Thoracic aorta (tissue), 2 donors: ENCODE measurements at regions not wholly inside any gene's neighbourhood (a gene's known extent, or its start where the extent isn't known, plus 50 kb on each side); places are given as distances from the start of the nearest gene placed in this dataset.

ENCODE experiments used
- ATAC-seq: fragments of 150-250 bp; one replicate; pipeline ENCODE4 v1.8.0; 2017; ENCODE audit warnings: low read depth; ENCODE audit not compliant: insufficient number of reproducible peaks, low FRiP score
- DNase-seq: peaks from one replicate; pipeline ENCODE4 v3.0.0-alpha.2; 2020; ENCODE audit warnings: low spot score
- H3K27ac ChIP-seq, 2 donors: fragments of 200-600 bp; sonication (generic); 1 replicate in 1 of 2; 2 replicates in 1 of 2; pipeline ENCODE4 v1.5.1; 2016; ENCODE audit warnings: mild to moderate bottlenecking in 2 of 2, moderate library complexity in 2 of 2
- H3K27me3 ChIP-seq: fragments of 200-600 bp; sonication (generic); replicated peaks from 2 replicates; pipeline ENCODE4 v1.6.0; 2016; ENCODE audit warnings: mild to moderate bottlenecking; ENCODE audit not compliant: insufficient read depth
- H3K36me3 ChIP-seq: fragments of 200-600 bp; sonication (generic); one replicate; pipeline ENCODE4 v1.5.1; 2016
- H3K4me1 ChIP-seq, 2 donors: fragments of 200-600 bp; sonication (generic); 1 replicate in 1 of 2; 2 replicates in 1 of 2; pipeline versions ENCODE4 v1.5.1 to v1.6.0; 2016; ENCODE audit warnings: low read depth in 2 of 2, mild to moderate bottlenecking in 1 of 2; ENCODE audit not compliant: control insufficient read depth in 1 of 2
- H3K4me3 ChIP-seq: fragments of 200-600 bp; sonication (generic); 2 replicates; pipeline ENCODE4 v1.5.1; 2016; ENCODE audit warnings: mild to moderate bottlenecking
- H3K9me3 ChIP-seq: fragments of 200-600 bp; sonication (generic); 2 replicates; pipeline ENCODE4 v1.5.1; 2016
- TF ChIP-seq, protein P1 (sequence below): fragments of 200-600 bp; sonication (generic); IDR thresholded peaks from one replicate; pipeline ENCODE4 v1.5.1; 2019; ENCODE audit warnings: antibody characterized with exemption

- Histone ChIP-seq H3K27ac (no peak overlapping the region), H3K27me3 (no peaks in the 10 kb centered on the region), H3K9me3 (no peaks in the 10 kb centered on the region), H3K36me3 (no peaks in the 10 kb centered on the region), H3K4me3 (no peak overlapping the region), H3K4me1 (no peaks in the 10 kb centered on the region)
- TF ChIP-seq, protein P1, sequence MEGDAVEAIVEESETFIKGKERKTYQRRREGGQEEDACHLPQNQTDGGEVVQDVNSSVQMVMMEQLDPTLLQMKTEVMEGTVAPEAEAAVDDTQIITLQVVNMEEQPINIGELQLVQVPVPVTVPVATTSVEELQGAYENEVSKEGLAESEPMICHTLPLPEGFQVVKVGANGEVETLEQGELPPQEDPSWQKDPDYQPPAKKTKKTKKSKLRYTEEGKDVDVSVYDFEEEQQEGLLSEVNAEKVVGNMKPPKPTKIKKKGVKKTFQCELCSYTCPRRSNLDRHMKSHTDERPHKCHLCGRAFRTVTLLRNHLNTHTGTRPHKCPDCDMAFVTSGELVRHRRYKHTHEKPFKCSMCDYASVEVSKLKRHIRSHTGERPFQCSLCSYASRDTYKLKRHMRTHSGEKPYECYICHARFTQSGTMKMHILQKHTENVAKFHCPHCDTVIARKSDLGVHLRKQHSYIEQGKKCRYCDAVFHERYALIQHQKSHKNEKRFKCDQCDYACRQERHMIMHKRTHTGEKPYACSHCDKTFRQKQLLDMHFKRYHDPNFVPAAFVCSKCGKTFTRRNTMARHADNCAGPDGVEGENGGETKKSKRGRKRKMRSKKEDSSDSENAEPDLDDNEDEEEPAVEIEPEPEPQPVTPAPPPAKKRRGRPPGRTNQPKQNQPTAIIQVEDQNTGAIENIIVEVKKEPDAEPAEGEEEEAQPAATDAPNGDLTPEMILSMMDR = no peak
- no peak for ATAC-seq
- DNase-seq = no peak
These were observed 77.2 kb upstream of the ARHGEF7 start for GRCh38 chr13:111037927-111038326.

GRCh38 chr13:111036665-111037064 is 78.4 kb upstream of the ARHGEF7 start:
- Histone ChIP-seq H3K27ac (no peak overlapping the region), H3K36me3 (no peaks in the 10 kb centered on the region), H3K27me3 (no peaks in the 10 kb centered on the region), H3K4me3 (no peak overlapping the region), H3K4me1 (no peaks in the 10 kb centered on the region), H3K9me3 (no peaks in the 10 kb centered on the region)
- DNase-seq (no peak), ATAC-seq (no peak)
- TF ChIP-seq, protein P1 = no peak

DNA sequence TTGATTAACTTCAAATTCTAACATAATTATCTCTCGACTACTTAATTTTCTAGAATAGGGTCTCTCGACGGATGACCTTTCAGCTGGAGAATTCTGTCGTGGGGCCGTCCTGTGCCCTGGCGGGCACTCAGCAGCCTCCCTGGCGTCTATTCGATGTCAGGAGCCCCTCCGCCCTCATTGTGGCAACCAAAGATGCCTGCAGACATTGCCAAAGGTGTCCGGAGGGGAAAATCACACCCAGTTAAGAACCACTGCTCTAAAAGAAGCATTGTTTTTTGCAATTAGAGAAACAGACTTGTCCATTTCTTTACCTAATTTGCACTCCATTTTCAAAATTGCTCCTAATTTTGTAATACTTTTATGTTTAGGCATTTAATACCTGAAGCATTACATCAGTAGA is 79.2 kb upstream of the ARHGEF7 start:
- Histone ChIP-seq H3K9me3 (no peaks in the 10 kb centered on the region), H3K27ac (no peak overlapping the region), H3K4me1 (no peaks in the 10 kb centered on the region), H3K27me3 (no peaks in the 10 kb centered on the region), H3K4me3 (no peak overlapping the region), H3K36me3 (no peaks in the 10 kb centered on the region)
- TF ChIP-seq, protein P1 = no peak
- no peak for ATAC-seq
- DNase-seq = no peak

DNA sequence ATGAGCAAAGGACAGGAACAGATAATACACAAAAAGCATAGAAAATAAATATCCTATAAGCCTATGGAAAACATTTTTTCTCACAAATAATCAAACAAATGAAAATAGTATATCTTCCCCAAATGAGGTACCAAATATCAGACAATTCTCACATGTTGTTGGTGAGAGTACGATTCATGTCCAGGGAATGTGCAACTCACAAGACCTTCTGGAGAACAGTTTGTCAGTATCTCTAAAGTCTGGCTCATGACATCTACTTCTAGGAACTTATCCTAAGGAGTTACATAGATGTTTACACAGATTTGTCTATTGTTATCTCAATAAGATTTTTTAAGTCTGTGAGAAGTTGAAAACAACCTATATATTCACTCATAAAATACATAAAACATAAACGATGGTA is 80.3 kb upstream of the ARHGEF7 start:
- H3K27me3 ChIP-seq = no peaks in the 10 kb centered on the region
- TF ChIP-seq, protein P1 = no peak
- H3K36me3 ChIP-seq = no peaks in the 10 kb centered on the region
- DNase-seq (no peak), ATAC-seq (no peak)
- no peaks in the 10 kb centered on the region for H3K9me3 ChIP-seq
- H3K4me1 ChIP-seq = no peaks in the 10 kb centered on the region
- H3K27ac ChIP-seq = no peak overlapping the region
- no peak overlapping the region for H3K4me3 ChIP-seq

- no peak overlapping the region for H3K4me3 ChIP-seq
- DNase-seq (no peak), ATAC-seq (no peak)
- no peaks in the 10 kb centered on the region for H3K27me3 ChIP-seq
- H3K9me3 ChIP-seq = no peaks in the 10 kb centered on the region
- no peaks in the 10 kb centered on the region for H3K36me3 ChIP-seq
- TF ChIP-seq, protein P1 = no peak
- H3K27ac ChIP-seq = no peak overlapping the region
- H3K4me1 ChIP-seq = no peaks in the 10 kb centered on the region
These were observed 81.7 kb upstream of the ARHGEF7 start for GRCh38 chr13:111033172-111034130.
